ENCODE measurements at regions not wholly inside any gene's neighbourhood (a gene's known extent, or its start where the extent isn't known, plus 50 kb on each side); places are given as distances from the start of the nearest gene placed in this dataset.

- no peak overlapping the region for H3K4me3 ChIP-seq (ENCODE audit: insufficient read depth, low read depth, low read length)
These were observed 231.4 kb downstream of the BLID start for GRCh38 chr11:121884626-121885025.

GRCh38 chr11:121881806-121882205 lies 234.2 kb downstream of the BLID start:
- no peaks in the 10 kb centered on the region for H3K36me3 ChIP-seq (ENCODE audit: control insufficient read depth, insufficient read depth, low read length)
- H3K9me3 ChIP-seq (ENCODE audit: control insufficient read depth, low read length), result no peaks in the 10 kb centered on the region
- no peaks in the 10 kb centered on the region for H3K27me3 ChIP-seq (ENCODE audit: control insufficient read depth, insufficient read depth, low read length, poor library complexity, severe bottlenecking)
- no peak overlapping the region for H3K27ac ChIP-seq (ENCODE audit: insufficient read depth, low read depth, low read length, poor library complexity, severe bottlenecking)
- no peaks in the 10 kb centered on the region for H3K4me1 ChIP-seq (ENCODE audit: control insufficient read depth, insufficient read depth, low read length)
- no peak overlapping the region for H3K4me3 ChIP-seq (ENCODE audit: insufficient read depth, low read depth, low read length)
- 91 to 96% methylated on average over 4 of the region's 4 CpGs for WGBS, 2 experiments

More at GRCh38 chr11:121884626-121885025, 231.4 kb downstream of the BLID start:
- Histone ChIP-seq H3K36me3 (ENCODE audit: control insufficient read depth, insufficient read depth, low read length) (no peaks in the 10 kb centered on the region), H3K27me3 (ENCODE audit: control insufficient read depth, insufficient read depth, low read length, poor library complexity, severe bottlenecking) (no peaks in the 10 kb centered on the region), H3K9me3 (ENCODE audit: control insufficient read depth, low read length) (no peaks in the 10 kb centered on the region), H3K4me1 (ENCODE audit: control insufficient read depth, insufficient read depth, low read length) (no peaks in the 10 kb centered on the region), H3K27ac (ENCODE audit: insufficient read depth, low read depth, low read length, poor library complexity, severe bottlenecking) (no peak overlapping the region)
- 100% methylated on average over 1 of the region's 2 CpGs for WGBS, 2 experiments

GRCh38 chr11:121877152-121877551 lies 238.9 kb downstream of the BLID start:
- Histone ChIP-seq H3K9me3 (ENCODE audit: control insufficient read depth, low read length) (no peaks in the 10 kb centered on the region), H3K4me3 (ENCODE audit: insufficient read depth, low read depth, low read length) (no peak overlapping the region), H3K4me1 (ENCODE audit: control insufficient read depth, insufficient read depth, low read length) (no peaks in the 10 kb centered on the region), H3K36me3 (ENCODE audit: control insufficient read depth, insufficient read depth, low read length) (no peaks in the 10 kb centered on the region), H3K27me3 (ENCODE audit: control insufficient read depth, insufficient read depth, low read length, poor library complexity, severe bottlenecking) (no peaks in the 10 kb centered on the region), H3K27ac (ENCODE audit: insufficient read depth, low read depth, low read length, poor library complexity, severe bottlenecking) (no peak overlapping the region)
- 92 to 96% methylated on average over 5 of the region's 6 CpGs for WGBS, 2 experiments

- H3K27ac ChIP-seq (ENCODE audit: insufficient read depth, low read depth, low read length, poor library complexity, severe bottlenecking), result no peak overlapping the region
- no peaks in the 10 kb centered on the region for H3K27me3 ChIP-seq (ENCODE audit: control insufficient read depth, insufficient read depth, low read length, poor library complexity, severe bottlenecking)
- H3K4me3 ChIP-seq (ENCODE audit: insufficient read depth, low read depth, low read length), result no peak overlapping the region
- no peaks in the 10 kb centered on the region for H3K9me3 ChIP-seq (ENCODE audit: control insufficient read depth, low read length)
- no peaks in the 10 kb centered on the region for H3K36me3 ChIP-seq (ENCODE audit: control insufficient read depth, insufficient read depth, low read length)
- H3K4me1 ChIP-seq (ENCODE audit: control insufficient read depth, insufficient read depth, low read length), result no peaks in the 10 kb centered on the region
- 94 to 96% methylated on average over 4 of the region's 4 CpGs for WGBS, 2 experiments
These were observed 242.2 kb downstream of the BLID start for GRCh38 chr11:121873766-121874165.

- Histone ChIP-seq H3K4me3 (ENCODE audit: insufficient read depth, low read depth, low read length) (no peak overlapping the region), H3K36me3 (ENCODE audit: control insufficient read depth, insufficient read depth, low read length) (no peaks in the 10 kb centered on the region), H3K4me1 (ENCODE audit: control insufficient read depth, insufficient read depth, low read length) (no peaks in the 10 kb centered on the region), H3K27ac (ENCODE audit: insufficient read depth, low read depth, low read length, poor library complexity, severe bottlenecking) (no peak overlapping the region), H3K27me3 (ENCODE audit: control insufficient read depth, insufficient read depth, low read length, poor library complexity, severe bottlenecking) (no peaks in the 10 kb centered on the region), H3K9me3 (ENCODE audit: control insufficient read depth, low read length) (no peaks in the 10 kb centered on the region)
- 88 to 100% methylated on average over 3 to 5 of the region's 5 CpGs for WGBS, 2 experiments
These were observed 243.7 kb downstream of the BLID start for GRCh38 chr11:121872356-121872755.

- H3K4me1 ChIP-seq (ENCODE audit: control insufficient read depth, insufficient read depth, low read length), result no peaks in the 10 kb centered on the region
- no peak overlapping the region for H3K4me3 ChIP-seq (ENCODE audit: insufficient read depth, low read depth, low read length)
- H3K36me3 ChIP-seq (ENCODE audit: control insufficient read depth, insufficient read depth, low read length), result no peaks in the 10 kb centered on the region
- no peaks in the 10 kb centered on the region for H3K27me3 ChIP-seq (ENCODE audit: control insufficient read depth, insufficient read depth, low read length, poor library complexity, severe bottlenecking)
- 87 to 94% methylated on average over 6 of the region's 6 CpGs for WGBS, 2 experiments
- H3K9me3 ChIP-seq (ENCODE audit: control insufficient read depth, low read length), result no peaks in the 10 kb centered on the region
- H3K27ac ChIP-seq (ENCODE audit: insufficient read depth, low read depth, low read length, poor library complexity, severe bottlenecking), result no peak overlapping the region
These were observed 245.6 kb downstream of the BLID start for GRCh38 chr11:121870206-121871045.

GRCh38 chr11:121869478-121869877 lies 246.5 kb downstream of the BLID start:
- no peaks in the 10 kb centered on the region for H3K4me1 ChIP-seq (ENCODE audit: control insufficient read depth, insufficient read depth, low read length)
- no peak overlapping the region for H3K4me3 ChIP-seq (ENCODE audit: insufficient read depth, low read depth, low read length)
- WGBS, 2 experiments, result 88 to 89% methylated on average over 7 of the region's 7 CpGs
- no peak overlapping the region for H3K27ac ChIP-seq (ENCODE audit: insufficient read depth, low read depth, low read length, poor library complexity, severe bottlenecking)
- no peaks in the 10 kb centered on the region for H3K9me3 ChIP-seq (ENCODE audit: control insufficient read depth, low read length)
- H3K36me3 ChIP-seq (ENCODE audit: control insufficient read depth, insufficient read depth, low read length), result no peaks in the 10 kb centered on the region
- no peaks in the 10 kb centered on the region for H3K27me3 ChIP-seq (ENCODE audit: control insufficient read depth, insufficient read depth, low read length, poor library complexity, severe bottlenecking)

GRCh38 chr11:121866754-121867153 lies 249.3 kb downstream of the BLID start:
- Histone ChIP-seq H3K4me1 (ENCODE audit: control insufficient read depth, insufficient read depth, low read length) (no peaks in the 10 kb centered on the region), H3K9me3 (ENCODE audit: control insufficient read depth, low read length) (no peaks in the 10 kb centered on the region), H3K27me3 (ENCODE audit: control insufficient read depth, insufficient read depth, low read length, poor library complexity, severe bottlenecking) (no peaks in the 10 kb centered on the region), H3K4me3 (ENCODE audit: insufficient read depth, low read depth, low read length) (no peak overlapping the region), H3K27ac (ENCODE audit: insufficient read depth, low read depth, low read length, poor library complexity, severe bottlenecking) (no peak overlapping the region), H3K36me3 (ENCODE audit: control insufficient read depth, insufficient read depth, low read length) (no peaks in the 10 kb centered on the region)
- WGBS, 2 experiments, result 92 to 98% methylated on average over 6 of the region's 6 CpGs

GRCh38 chr11:121864660-121865059 lies 251.4 kb downstream of the BLID start:
- 98 to 100% methylated on average over 1 of the region's 1 CpG for WGBS, 2 experiments
- Histone ChIP-seq H3K4me1 (ENCODE audit: control insufficient read depth, insufficient read depth, low read length) (no peaks in the 10 kb centered on the region), H3K27me3 (ENCODE audit: control insufficient read depth, insufficient read depth, low read length, poor library complexity, severe bottlenecking) (no peaks in the 10 kb centered on the region), H3K36me3 (ENCODE audit: control insufficient read depth, insufficient read depth, low read length) (no peaks in the 10 kb centered on the region), H3K9me3 (ENCODE audit: control insufficient read depth, low read length) (no peaks in the 10 kb centered on the region), H3K4me3 (ENCODE audit: insufficient read depth, low read depth, low read length) (no peak overlapping the region), H3K27ac (ENCODE audit: insufficient read depth, low read depth, low read length, poor library complexity, severe bottlenecking) (no peak overlapping the region)

GRCh38 chr11:121863126-121863525 lies 252.9 kb downstream of the BLID start:
- H3K36me3 ChIP-seq (ENCODE audit: control insufficient read depth, insufficient read depth, low read length), result no peaks in the 10 kb centered on the region
- H3K27ac ChIP-seq (ENCODE audit: insufficient read depth, low read depth, low read length, poor library complexity, severe bottlenecking), result no peak overlapping the region
- WGBS, 2 experiments, result 90 to 92% methylated on average over 4 of the region's 4 CpGs
- no peaks in the 10 kb centered on the region for H3K4me1 ChIP-seq (ENCODE audit: control insufficient read depth, insufficient read depth, low read length)
- H3K4me3 ChIP-seq (ENCODE audit: insufficient read depth, low read depth, low read length), result no peak overlapping the region
- no peaks in the 10 kb centered on the region for H3K27me3 ChIP-seq (ENCODE audit: control insufficient read depth, insufficient read depth, low read length, poor library complexity, severe bottlenecking)
- no peaks in the 10 kb centered on the region for H3K9me3 ChIP-seq (ENCODE audit: control insufficient read depth, low read length)
